Hematopoietic multipotent progenitor cell treated with erythropoietin and hydrocortisone succinate and interleukin-3 and kit ligand, for 8 days (in vitro differentiated cells): ENCODE measurements at regions not wholly inside any gene's neighbourhood (a gene's known extent, or its start where the extent isn't known, plus 50 kb on each side); places are given as distances from the start of the nearest gene placed in this dataset.
A peak's percentile ranks its signal among the peaks of the same experiment; 100 is the strongest.

Experiments used
- DNase-seq: peaks from one replicate; pipeline ENCODE4 v3.0.0-alpha.2; 2015

DNA sequence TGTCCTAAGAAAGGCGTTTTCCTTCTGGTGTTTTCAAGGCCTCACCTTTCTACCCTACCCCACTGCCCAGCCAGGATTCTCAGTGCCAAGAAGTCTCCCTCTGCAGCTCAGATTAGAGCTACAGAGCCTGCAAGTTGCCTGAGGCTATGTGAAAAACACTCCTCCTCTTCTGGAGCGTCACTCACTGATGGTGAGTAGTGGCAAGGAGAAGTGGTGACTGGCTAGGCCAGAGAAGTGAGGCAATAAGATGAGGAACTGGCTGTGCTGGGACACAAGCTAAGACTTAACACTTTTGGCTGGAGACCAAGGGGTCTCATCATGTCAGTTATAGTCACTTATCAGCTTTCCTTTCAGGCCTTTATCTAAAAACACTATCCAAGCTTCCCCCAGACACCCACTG lies 86.7 kb upstream of the PRKAR2B start:
- DNase-seq: no peak

DNA sequence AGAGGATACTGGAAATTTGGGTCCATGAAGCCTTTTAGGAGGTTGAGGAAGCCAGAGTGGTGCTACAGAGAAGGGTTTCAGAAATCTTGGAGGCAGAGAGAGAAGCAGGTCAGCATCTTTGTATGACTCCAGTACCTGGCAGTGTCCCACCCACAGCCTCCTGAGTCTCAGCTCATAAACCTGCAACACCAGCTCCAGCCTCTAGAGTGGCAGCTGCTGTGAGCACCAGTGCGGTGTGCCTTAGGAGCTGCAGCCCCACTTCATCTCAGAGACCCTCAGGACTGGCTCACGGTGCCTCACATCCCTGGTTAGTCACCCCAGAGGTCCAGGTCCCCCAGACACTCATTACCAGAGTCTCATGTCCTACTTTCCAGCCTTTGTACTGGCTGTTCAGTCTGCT lies 84.8 kb upstream of the PRKAR2B start:
- peak; percentile 35 for DNase-seq

DNA sequence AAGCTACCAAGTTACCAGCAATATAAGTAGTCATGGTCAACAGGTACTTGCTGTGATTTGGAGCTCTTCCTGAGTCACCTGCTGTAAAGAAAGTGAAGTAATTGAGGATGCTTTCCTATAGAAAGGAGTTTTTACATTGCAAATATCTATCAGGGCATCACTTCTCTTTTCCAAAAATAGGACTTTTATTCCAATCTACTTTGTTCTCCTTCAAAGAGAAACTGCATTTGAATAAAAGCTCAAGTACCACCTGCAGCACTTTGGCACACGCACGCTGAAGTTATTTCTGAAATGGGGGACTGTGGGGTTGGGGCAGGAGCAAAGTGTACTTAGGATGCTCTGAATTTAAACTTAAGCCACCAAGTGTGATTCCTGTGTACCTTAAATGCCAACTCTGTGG lies 81.8 kb upstream of the PRKAR2B start:
- DNase-seq: no peak

DNA sequence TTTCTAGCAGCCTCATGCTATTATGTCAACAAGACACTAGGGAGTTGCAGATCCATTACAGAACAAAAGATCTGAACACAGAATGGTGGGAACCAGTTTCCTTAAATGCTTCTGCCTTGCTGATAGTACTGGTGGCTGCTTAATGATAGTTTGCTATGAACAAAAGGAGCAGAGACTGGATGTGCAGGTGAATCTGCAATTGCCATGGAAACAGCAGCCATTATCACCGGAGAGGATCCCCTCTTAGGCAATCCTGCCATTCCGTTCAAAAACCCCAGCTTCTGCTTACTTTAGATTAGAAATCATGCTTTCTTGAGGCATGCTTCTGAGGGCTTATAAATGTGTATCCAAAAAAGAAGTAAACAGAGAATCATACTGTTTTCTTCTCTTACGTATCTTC lies 80.0 kb upstream of the PRKAR2B start:
- DNase-seq: no peak

DNA sequence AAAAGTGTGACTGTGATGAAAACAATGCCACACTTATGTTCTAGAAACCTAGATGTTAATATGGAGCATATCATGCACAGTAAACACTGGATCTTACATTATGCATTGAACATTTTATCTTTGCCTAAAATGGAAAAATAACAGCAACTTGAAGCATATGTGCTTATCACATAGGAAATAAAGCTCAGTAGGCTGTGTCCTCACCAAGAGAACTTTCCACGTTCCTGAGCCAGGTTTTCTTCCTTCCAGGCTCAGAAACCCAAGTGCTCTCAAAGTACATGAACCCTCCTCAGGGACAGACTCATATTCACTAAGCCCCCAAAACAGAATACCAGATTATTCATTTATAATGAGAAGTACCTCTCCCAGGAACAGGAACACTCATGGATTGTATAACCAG lies 79.4 kb upstream of the PRKAR2B start:
- DNase-seq: no peak

DNA sequence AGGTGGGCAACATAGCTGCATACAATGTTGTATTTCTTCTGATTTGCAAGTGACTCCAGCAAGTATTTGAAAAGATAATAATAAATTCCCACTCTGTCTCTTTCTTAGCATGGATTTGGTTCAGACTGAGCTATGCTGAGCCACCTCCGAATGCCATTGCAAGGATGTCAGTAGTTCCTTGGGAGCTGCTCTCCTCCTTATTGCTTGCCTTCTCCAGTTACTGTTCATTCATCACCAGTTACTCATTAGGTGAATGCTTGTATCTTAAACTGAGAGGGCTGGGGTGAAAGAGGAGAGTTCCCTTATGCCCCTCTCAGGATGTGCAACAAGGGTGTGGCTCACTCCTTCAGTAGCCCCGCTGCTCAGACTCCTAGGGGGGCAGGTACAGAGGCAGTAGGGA lies 78.4 kb upstream of the PRKAR2B start:
- DNase-seq: no peak

DNA sequence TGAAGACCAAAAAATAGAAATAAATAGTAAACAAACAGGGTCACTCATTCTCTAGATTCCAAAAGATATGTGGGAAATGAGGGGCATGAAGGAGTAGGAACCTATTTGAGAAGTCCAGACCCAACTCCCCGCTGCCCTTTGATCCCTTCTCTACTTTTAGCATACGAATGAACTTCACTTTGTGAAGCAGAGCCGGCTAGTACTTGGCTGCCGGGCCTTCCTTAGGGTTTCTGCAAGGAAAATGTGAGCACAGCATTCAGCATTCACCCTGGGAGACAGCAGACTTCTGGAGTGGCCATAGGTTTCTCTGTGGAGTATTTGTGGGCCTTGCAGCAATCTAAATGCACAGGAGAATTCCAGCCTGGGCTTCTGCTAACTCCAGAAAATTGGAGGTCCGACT lies 76.3 kb upstream of the PRKAR2B start:
- no peak for DNase-seq

DNA sequence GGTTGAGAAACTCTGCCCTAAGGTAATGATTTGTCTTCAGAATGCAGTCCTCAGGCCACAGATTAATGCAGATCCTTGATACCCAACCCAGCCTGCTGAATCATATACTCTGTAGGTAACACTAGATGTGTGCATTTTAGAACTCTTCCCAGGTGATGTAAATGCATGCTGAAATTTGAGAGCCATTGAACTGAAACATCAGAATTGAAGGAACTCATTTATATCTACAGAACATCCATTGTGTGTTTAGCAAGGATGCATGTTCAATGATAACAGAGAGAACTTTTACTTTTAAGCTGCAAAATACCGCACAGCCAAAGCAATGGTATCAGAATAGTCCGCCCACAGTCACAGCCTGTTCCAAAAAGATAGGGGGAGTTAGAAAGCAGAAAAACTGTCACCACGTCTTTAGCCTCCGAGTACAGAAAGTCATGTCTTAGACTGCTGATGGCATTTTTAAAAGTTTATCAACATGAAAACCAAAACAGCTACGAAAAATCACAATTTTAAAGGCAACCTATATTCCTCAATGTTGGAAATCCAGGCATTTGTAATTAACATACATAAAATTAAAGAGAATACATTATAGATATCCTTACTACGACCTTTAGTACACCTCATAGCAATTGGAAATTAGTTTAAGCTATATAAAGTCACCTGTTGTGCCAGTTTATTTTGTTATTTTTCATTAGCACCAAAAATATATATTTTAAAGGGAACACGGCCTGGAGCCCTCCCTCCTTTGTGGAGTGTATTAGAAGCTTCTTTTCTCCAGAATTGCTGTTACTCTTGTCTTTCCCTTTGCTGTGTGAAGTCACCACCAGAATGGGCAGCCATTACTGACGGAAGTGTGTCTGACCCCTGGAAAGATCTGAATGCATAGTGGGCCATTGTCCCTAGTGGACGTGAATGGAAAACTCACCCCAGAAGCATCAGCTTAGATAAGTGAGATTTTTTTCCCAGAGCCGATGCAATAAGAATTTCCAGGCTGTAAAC lies 65.8 kb upstream of the PRKAR2B start:
- DNase-seq: peak; percentile 98

DNA sequence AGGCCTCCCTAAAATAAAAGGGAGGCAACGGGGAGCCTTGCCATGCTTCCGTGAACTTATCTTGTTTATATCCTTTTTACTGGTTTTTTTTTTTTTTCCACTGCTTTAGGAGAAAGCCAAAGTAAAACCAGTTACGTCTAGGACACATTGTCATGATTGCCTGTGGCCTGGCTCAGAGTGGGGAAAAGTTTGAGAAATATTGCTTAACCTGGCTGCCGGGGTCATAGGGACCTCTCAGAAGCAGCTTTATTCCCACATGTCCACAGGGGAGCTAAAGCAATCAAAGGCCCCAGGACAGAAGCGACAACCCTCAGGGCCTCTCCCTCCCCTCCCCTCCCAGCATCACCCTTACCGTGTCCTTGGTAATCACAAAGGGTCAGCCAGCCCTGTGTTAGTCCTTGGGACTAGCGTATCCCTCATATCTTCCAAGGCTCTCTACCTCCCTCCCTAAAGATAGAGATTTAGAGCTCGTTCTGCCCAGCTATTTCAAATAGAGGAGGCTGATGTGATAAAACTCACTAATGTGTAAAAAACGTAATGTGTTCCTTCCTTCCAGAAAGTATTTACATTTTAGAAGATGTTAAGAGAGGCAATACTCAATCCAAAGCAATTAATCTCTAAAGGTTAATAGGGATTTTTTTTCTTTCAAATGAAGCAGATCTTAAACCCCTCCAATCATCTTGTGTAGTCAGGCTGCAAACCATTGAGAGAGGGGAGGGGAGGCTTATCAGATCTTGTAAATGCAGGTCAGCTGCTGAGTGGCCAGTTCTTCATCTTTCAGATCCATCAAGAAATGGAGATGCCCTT lies 64.8 kb upstream of the PRKAR2B start:
- no peak for DNase-seq

DNA sequence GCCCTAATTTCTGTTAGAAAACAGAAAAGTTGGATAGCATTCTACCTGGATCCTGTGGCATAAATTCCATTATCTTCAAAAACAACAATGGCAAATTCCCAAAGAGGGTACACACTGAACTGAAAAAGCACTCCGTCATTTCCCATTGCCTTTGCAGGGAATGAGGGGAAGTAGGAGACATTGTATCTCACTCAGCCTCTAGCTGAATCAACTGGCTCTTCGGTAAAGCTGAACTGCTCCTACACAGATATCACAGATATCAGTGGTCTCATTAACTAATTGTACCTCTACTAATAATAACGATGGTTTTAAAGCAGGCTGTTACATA lies 64.2 kb upstream of the PRKAR2B start:
- DNase-seq: no peak

DNA sequence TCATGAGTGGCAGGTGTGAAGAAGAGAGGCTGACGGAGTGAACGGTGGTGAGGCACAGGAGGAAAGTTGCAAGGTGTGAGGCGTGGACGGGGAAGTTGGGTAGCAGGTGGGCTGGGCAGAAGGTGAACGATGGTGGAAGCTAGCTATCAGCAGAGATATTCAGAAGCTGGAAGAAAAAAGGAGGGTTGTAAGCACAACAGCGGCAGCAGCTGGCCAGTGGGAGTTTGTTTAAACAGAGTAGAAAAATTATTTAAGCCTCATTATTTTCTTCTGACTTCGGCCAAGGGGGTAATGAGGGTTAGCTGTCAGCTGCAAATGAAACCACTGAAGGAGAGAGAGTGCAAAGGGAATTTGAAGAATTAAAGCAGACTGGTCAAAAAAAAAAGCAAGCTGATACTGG lies 62.1 kb upstream of the PRKAR2B start:
- no peak for DNase-seq

DNA sequence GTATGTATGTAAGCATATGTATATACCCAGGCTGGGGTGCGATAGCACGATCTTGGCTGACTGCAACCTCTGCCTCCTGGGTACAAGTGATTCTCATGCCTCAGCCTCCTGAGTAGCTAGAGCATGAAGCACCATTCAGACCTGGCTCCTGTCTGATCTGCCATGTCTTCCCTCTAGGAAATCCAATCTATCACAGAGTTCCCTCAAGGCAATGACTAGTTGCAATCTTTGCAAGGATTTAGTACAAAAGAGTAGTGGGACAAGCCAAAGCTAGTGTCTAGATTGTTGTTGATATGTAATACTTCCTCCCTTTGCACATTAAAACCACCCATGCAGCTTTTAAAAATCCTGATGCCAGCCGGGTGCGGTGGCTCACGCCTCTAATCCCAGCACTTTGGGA lies 60.5 kb upstream of the PRKAR2B start:
- DNase-seq: no peak

DNA sequence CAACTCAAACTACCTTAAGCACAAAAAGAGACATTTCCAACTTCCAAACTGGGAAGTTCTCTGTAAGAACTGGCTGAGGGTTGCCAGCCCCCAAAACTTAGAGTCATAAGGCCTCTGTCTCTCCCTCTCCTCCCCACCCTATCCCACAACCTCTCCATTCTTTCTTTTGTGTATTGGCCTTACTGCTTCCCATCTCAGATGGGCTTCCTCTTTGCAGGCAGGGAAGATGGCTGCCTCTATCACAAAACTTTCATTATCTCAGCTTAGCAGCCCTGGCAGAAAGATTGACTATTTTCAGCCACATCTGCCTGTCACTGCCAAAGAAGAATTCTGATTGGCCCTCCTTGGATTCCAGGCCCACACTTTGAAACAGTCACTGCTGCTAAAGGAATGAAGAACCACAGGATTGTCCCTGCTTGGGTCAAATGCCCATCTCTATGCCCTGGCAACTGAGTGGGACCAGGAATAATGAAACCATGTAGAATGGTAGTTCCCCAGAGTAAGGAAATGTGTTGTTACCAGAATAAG lies 58.0 kb upstream of the PRKAR2B start:
- DNase-seq: peak; percentile 91

DNA sequence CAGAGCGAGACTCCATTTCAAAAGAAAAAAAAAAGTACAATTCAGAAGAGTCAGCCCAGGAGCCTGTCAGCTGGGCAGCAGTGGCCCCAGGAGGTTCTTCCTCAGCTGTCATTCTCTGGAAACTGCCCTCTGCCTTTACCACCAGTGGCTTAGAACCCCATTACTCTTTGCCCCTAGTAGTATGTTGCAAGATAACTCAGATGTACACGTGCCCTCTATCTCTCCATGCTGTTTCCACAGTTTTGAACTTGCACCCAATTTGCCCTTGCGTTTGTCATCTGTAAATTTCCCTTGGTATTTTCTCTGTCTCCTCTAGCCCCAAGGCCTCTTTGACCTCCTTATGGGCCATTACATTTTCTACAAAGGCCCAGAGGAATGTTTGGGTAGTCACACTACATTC lies 56.7 kb upstream of the PRKAR2B start:
- DNase-seq: no peak

DNA sequence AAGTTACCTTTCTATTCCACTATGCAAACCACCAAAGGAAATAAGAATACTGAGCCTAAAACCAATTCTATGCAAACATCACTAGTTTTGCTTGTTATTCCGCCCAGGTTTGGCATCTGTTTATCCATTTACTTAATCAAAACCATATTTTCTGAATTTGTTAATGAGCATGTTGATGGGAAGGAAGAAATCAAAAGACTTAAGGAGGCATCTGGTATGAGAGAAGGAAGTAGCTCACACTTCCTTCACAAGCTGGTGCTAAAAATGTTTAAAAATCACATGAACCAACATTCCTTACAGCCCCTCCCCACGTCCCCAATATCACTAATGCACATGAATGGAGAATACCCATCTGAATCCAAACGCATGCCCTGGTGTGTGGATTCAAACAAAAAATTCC lies 52.0 kb upstream of the PRKAR2B start:
- DNase-seq: no peak
